ENCODE measurements at regions not wholly inside any gene's neighbourhood (a gene's known extent, or its start where the extent isn't known, plus 50 kb on each side); places are given as distances from the start of the nearest gene placed in this dataset.

DNA sequence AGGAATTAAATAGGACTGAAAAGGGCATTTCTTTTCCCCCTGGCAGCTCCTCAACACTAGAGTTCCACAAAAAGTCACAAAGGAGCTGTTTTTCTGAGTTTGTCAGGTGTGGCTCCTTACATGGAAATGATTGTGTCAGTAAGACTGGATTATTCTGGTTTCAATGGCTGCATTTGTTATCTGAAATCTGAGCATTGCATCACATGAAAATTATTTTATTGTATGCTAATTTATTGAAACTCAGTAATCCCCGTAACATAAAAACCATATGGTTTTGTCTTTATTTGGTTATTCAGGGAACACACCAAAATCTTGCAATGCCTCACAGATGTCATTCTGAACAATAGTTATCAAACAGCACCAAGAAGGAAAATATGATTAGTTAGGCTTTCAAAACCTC is 439.7 kb upstream of the TNP1 start:
- Histone ChIP-seq H3K4me1 (ENCODE audit: insufficient read depth, low read length, poor library complexity, severe bottlenecking) (peaks cover 4% of the 10 kb centered on the region), H3K4me3 (ENCODE audit: low read depth, low read length, poor library complexity, severe bottlenecking) (no peak overlapping the region), H3K27me3 (replicated peaks; ENCODE audit: insufficient read depth, low read depth, low read length, poor library complexity) (no peaks in the 10 kb centered on the region), H3K27ac (ENCODE audit: low read depth, low read length, poor library complexity, severe bottlenecking) (no peak overlapping the region), H3K36me3 (ENCODE audit: insufficient read depth, low read length, poor library complexity, severe bottlenecking) (peaks cover 11% of the 10 kb centered on the region), H3K9me3 (ENCODE audit: low read depth, low read length, poor library complexity, severe bottlenecking) (peaks cover 21% of the 10 kb centered on the region)
- intact Hi-C loops (cut with micrococcal nuclease; ENCODE audit: unreplicated experiment) = no loop called here
- DNase-seq (ENCODE audit: low spot score) = no peak
- ChIA-PET CTCF (no interaction called here), POLR2A (ENCODE audit: low non-redundant PET) (interaction anchor here (0.7 kb wide), 1 partner anchor 467 kb away, joined by 3 read pairs; no protein-coding TSS in a partner anchor)
- no TSS peak for BruUV-seq (replicated peaks)
- no peak for TF ChIP-seq EZH2 (IDR thresholded peaks at IDR 0.05; ENCODE audit: borderline replicate concordance, low read depth, low read length, poor library complexity, severe bottlenecking)
- TF ChIP-seq, protein P1, sequence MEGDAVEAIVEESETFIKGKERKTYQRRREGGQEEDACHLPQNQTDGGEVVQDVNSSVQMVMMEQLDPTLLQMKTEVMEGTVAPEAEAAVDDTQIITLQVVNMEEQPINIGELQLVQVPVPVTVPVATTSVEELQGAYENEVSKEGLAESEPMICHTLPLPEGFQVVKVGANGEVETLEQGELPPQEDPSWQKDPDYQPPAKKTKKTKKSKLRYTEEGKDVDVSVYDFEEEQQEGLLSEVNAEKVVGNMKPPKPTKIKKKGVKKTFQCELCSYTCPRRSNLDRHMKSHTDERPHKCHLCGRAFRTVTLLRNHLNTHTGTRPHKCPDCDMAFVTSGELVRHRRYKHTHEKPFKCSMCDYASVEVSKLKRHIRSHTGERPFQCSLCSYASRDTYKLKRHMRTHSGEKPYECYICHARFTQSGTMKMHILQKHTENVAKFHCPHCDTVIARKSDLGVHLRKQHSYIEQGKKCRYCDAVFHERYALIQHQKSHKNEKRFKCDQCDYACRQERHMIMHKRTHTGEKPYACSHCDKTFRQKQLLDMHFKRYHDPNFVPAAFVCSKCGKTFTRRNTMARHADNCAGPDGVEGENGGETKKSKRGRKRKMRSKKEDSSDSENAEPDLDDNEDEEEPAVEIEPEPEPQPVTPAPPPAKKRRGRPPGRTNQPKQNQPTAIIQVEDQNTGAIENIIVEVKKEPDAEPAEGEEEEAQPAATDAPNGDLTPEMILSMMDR (conservative IDR thresholded peaks at IDR 0.05; ENCODE audit: low read depth, low read length) = no peak

DNA sequence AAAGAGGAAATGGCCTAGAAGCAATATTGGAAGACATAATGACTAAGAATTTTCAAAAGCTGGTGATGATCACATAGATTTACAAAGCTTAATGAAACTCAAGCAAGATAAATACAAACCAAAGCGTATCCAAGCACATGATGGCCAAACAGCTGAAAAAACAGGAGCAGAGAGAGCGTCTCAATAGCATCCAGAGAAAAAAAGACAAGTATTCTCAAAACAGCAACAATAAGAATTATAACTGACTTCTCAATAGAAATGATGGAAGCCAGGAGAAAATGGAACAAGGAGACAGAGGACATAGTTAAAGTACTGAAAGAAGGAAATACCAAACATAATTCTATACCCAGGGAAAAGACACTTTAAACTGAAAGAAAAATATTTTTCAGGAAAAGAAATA is 437.2 kb upstream of the TNP1 start:
- peaks cover 21% of the 10 kb centered on the region for H3K9me3 ChIP-seq (ENCODE audit: low read depth, low read length, poor library complexity, severe bottlenecking)
- no TSS peak for BruUV-seq (replicated peaks)
- ChIA-PET POLR2A (ENCODE audit: low non-redundant PET) (no interaction called here), CTCF (no interaction called here)
- TF ChIP-seq, protein P1 (conservative IDR thresholded peaks at IDR 0.05; ENCODE audit: low read depth, low read length) = no peak
- no peak for TF ChIP-seq EZH2 (IDR thresholded peaks at IDR 0.05; ENCODE audit: borderline replicate concordance, low read depth, low read length, poor library complexity, severe bottlenecking)
- H3K27ac ChIP-seq (ENCODE audit: low read depth, low read length, poor library complexity, severe bottlenecking) = no peak overlapping the region
- no peak for DNase-seq (ENCODE audit: low spot score)
- H3K27me3 ChIP-seq (replicated peaks; ENCODE audit: insufficient read depth, low read depth, low read length, poor library complexity) = no peaks in the 10 kb centered on the region
- peaks cover 4% of the 10 kb centered on the region for H3K4me1 ChIP-seq (ENCODE audit: insufficient read depth, low read length, poor library complexity, severe bottlenecking)
- H3K36me3 ChIP-seq (ENCODE audit: insufficient read depth, low read length, poor library complexity, severe bottlenecking) = peaks cover 11% of the 10 kb centered on the region
- intact Hi-C loops (cut with micrococcal nuclease; ENCODE audit: unreplicated experiment) = no loop called here
- no peak overlapping the region for H3K4me3 ChIP-seq (ENCODE audit: low read depth, low read length, poor library complexity, severe bottlenecking)

DNA sequence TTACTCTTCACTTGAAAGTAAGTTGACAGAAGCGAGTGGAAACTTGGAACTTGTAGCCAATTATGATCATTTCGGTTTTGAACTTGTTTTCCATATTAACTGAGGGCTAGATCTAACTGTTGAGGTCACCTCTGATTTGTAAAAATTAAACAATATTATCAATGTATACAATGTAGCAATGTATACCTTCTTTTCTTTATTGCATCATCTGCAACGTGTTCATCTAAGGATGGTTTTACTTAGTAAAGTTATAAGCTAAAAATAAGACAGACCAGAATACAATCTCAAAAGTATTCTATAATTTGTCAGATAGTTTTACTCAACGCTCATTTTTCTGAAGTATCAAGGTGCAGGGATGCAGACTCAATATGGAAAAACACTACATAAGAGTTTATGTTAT is 435.0 kb upstream of the TNP1 start:
- intact Hi-C loops (cut with micrococcal nuclease; ENCODE audit: unreplicated experiment) = no loop called here
- no peaks in the 10 kb centered on the region for H3K27me3 ChIP-seq (replicated peaks; ENCODE audit: insufficient read depth, low read depth, low read length, poor library complexity)
- H3K36me3 ChIP-seq (ENCODE audit: insufficient read depth, low read length, poor library complexity, severe bottlenecking) = peaks cover 11% of the 10 kb centered on the region
- H3K27ac ChIP-seq (ENCODE audit: low read depth, low read length, poor library complexity, severe bottlenecking) = no peak overlapping the region
- DNase-seq (ENCODE audit: low spot score) = no peak
- peaks cover 7% of the 10 kb centered on the region for H3K4me1 ChIP-seq (ENCODE audit: insufficient read depth, low read length, poor library complexity, severe bottlenecking)
- H3K4me3 ChIP-seq (ENCODE audit: low read depth, low read length, poor library complexity, severe bottlenecking) = no peak overlapping the region
- BruUV-seq (replicated peaks) = no TSS peak
- ChIA-PET CTCF (no interaction called here), POLR2A (ENCODE audit: low non-redundant PET) (no interaction called here)
- TF ChIP-seq EZH2 (IDR thresholded peaks at IDR 0.05; ENCODE audit: borderline replicate concordance, low read depth, low read length, poor library complexity, severe bottlenecking) = no peak
- TF ChIP-seq, protein P1 (conservative IDR thresholded peaks at IDR 0.05; ENCODE audit: low read depth, low read length) = no peak
- peaks cover 21% of the 10 kb centered on the region for H3K9me3 ChIP-seq (ENCODE audit: low read depth, low read length, poor library complexity, severe bottlenecking)
